Small intestine (tissue), 7 donors: ENCODE measurements at regions not wholly inside any gene's neighbourhood (a gene's known extent, or its start where the extent isn't known, plus 50 kb on each side); places are given as distances from the start of the nearest gene placed in this dataset.

ENCODE experiments used
- DNase-seq, 2 donors: peaks; one replicate each; pipeline versions ENCODE4 v3.0.0 to v3.0.0-alpha.2; 2013
- FAIRE-seq: peaks from 2 replicates; lab custom pipeline; 2012; peaks lifted over from hg19 to GRCh38; lab: Jason Lieb, UNC
- H3K27ac ChIP-seq, 3 donors: one replicate each; pipeline ENCODE4 v1.5.1; 2013; ENCODE audit warnings: low read length in 2 of 3, mild to moderate bottlenecking in 2 of 3, control low read depth in 1 of 3, inconsistent platforms in 1 of 3, low read depth in 1 of 3, moderate library complexity in 1 of 3
- H3K27me3 ChIP-seq, 3 donors: one replicate each; pipeline ENCODE4 v1.6.1; 2013; ENCODE audit warnings: low read length in 3 of 3, inconsistent platforms in 1 of 3; ENCODE audit not compliant: control insufficient read depth in 3 of 3, insufficient read depth in 3 of 3
- H3K36me3 ChIP-seq, 3 donors: one replicate each; pipeline ENCODE4 v1.6.1; 2013; ENCODE audit warnings: low read length in 3 of 3, inconsistent platforms in 1 of 3, low read depth in 1 of 3, mild to moderate bottlenecking in 1 of 3, moderate library complexity in 1 of 3; ENCODE audit not compliant: control insufficient read depth in 3 of 3, insufficient read depth in 2 of 3
- H3K4me1 ChIP-seq, 3 donors: one replicate each; pipeline ENCODE4 v1.6.1; 2013; ENCODE audit warnings: low read length in 2 of 3, inconsistent platforms in 1 of 3, low read depth in 1 of 3, mild to moderate bottlenecking in 1 of 3, moderate library complexity in 1 of 3; ENCODE audit not compliant: control insufficient read depth in 3 of 3, insufficient read depth in 2 of 3
- H3K4me3 ChIP-seq, 3 donors: one replicate each; pipeline ENCODE4 v1.5.1; 2013; ENCODE audit warnings: low read length in 3 of 3, control low read depth in 1 of 3, inconsistent platforms in 1 of 3, low read depth in 1 of 3, mild to moderate bottlenecking in 1 of 3, moderate library complexity in 1 of 3
- H3K9me3 ChIP-seq, 2 donors: one replicate each; pipeline ENCODE4 v1.6.1; 2013; ENCODE audit warnings: low read depth in 1 of 2, low read length in 1 of 2; ENCODE audit not compliant: control insufficient read depth in 2 of 2, insufficient read depth in 1 of 2
- WGBS, 3 donors: extraction: QIAGEN DNeasy Blood & Tissue Kit; methylation state at CpG; one replicate each; pipeline ENCODE4 v1.1.7; 2013; 5-methylcytosine and 5-hydroxymethylcytosine counted together
- donor health status: healthy with polysubstance abuse.
- donor health status: control.
- donor health status: control.
- donor health status: Bipolar disorder and iron deficiency.
- donor health status: healthy.

GRCh38 chr2:211067029-211067428, 510.6 kb downstream of the CPS1 start:
- no peaks in the 10 kb centered on the region for H3K36me3 ChIP-seq
- no peaks in the 10 kb centered on the region for H3K4me1 ChIP-seq
- no peak overlapping the region for H3K4me3 ChIP-seq
- FAIRE-seq (no peak), DNase-seq (no peak)
- H3K27me3 ChIP-seq = no peaks in the 10 kb centered on the region
- no peak overlapping the region for H3K27ac ChIP-seq
- 92 to 96% (median 96%) methylated on average over 5 of the region's 5 CpGs for WGBS, 3 donors
- no peaks in the 10 kb centered on the region for H3K9me3 ChIP-seq

- Histone ChIP-seq H3K27ac (no peak overlapping the region), H3K36me3 (no peaks in the 10 kb centered on the region), H3K27me3 (no peaks in the 10 kb centered on the region), H3K4me1 (no peaks in the 10 kb centered on the region), H3K9me3 (no peaks in the 10 kb centered on the region), H3K4me3 (no peak overlapping the region)
- FAIRE-seq (no peak), DNase-seq (no peak)
- WGBS, 3 donors = 66 to 75% (median 72%) methylated on average over 6 of the region's 6 CpGs
Observed at GRCh38 chr2:211068108-211068780, 511.8 kb downstream of the CPS1 start.

GRCh38 chr2:211070547-211070946, 514.1 kb downstream of the CPS1 start:
- 54 to 66% (median 57%) methylated on average over 3 of the region's 3 CpGs for WGBS, 3 donors
- Histone ChIP-seq H3K9me3 (no peaks in the 10 kb centered on the region), H3K27me3 (no peaks in the 10 kb centered on the region), H3K36me3 (no peaks in the 10 kb centered on the region), H3K4me1 (no peaks in the 10 kb centered on the region), H3K27ac (no peak overlapping the region), H3K4me3 (no peak overlapping the region)
- FAIRE-seq = no peak
- no peak for DNase-seq

- H3K4me1 ChIP-seq = no peaks in the 10 kb centered on the region
- DNase-seq = no peak
- H3K27me3 ChIP-seq = no peaks in the 10 kb centered on the region
- H3K4me3 ChIP-seq = no peak overlapping the region
- no peak for FAIRE-seq
- H3K27ac ChIP-seq = no peak overlapping the region
- H3K36me3 ChIP-seq = no peaks in the 10 kb centered on the region
- 27 to 39% (median 36%) methylated on average over 2 of the region's 2 CpGs for WGBS, 3 donors
- H3K9me3 ChIP-seq = no peaks in the 10 kb centered on the region
Observed at GRCh38 chr2:211077216-211077767, 520.9 kb downstream of the CPS1 start.

- H3K27ac ChIP-seq = no peak overlapping the region
- 58 to 77% (median 72%) methylated on average over 2 of the region's 2 CpGs for WGBS, 3 donors
- no peaks in the 10 kb centered on the region for H3K36me3 ChIP-seq
- H3K27me3 ChIP-seq = no peaks in the 10 kb centered on the region
- no peak for DNase-seq
- no peaks in the 10 kb centered on the region for H3K9me3 ChIP-seq
- no peak for FAIRE-seq
- H3K4me1 ChIP-seq = no peaks in the 10 kb centered on the region
- H3K4me3 ChIP-seq = no peak overlapping the region
Observed at GRCh38 chr2:211084352-211084751, 528.0 kb downstream of the CPS1 start.

- no peaks in the 10 kb centered on the region for H3K9me3 ChIP-seq
- no peak overlapping the region for H3K27ac ChIP-seq
- no peak overlapping the region for H3K4me3 ChIP-seq
- no peaks in the 10 kb centered on the region for H3K36me3 ChIP-seq
- peak; percentile 53 to 61 for DNase-seq
- no peaks in the 10 kb centered on the region for H3K27me3 ChIP-seq
- FAIRE-seq = no peak
- 9 to 19% (median 11%) methylated on average over 5 of the region's 5 CpGs for WGBS, 3 donors
- no peaks in the 10 kb centered on the region for H3K4me1 ChIP-seq
Observed at GRCh38 chr2:211085056-211085680, 528.8 kb downstream of the CPS1 start.

- FAIRE-seq (no peak), DNase-seq (no peak)
- H3K27ac ChIP-seq = no peak overlapping the region
- H3K36me3 ChIP-seq = no peaks in the 10 kb centered on the region
- no peak overlapping the region for H3K4me3 ChIP-seq
- no peaks in the 10 kb centered on the region for H3K4me1 ChIP-seq
- WGBS, 3 donors = 67 to 75% (median 74%) methylated on average over 3 of the region's 3 CpGs
- H3K27me3 ChIP-seq = no peaks in the 10 kb centered on the region
- no peaks in the 10 kb centered on the region for H3K9me3 ChIP-seq
Observed at GRCh38 chr2:211086049-211086448, 529.6 kb downstream of the CPS1 start.

- Histone ChIP-seq H3K27me3 (no peaks in the 10 kb centered on the region), H3K4me3 (no peak overlapping the region), H3K4me1 (no peaks in the 10 kb centered on the region), H3K9me3 (no peaks in the 10 kb centered on the region), H3K36me3 (no peaks in the 10 kb centered on the region), H3K27ac (no peak overlapping the region)
- WGBS, 3 donors = 81 to 90% (median 88%) methylated on average over 3 of the region's 3 CpGs
- FAIRE-seq (no peak), DNase-seq (no peak)
Observed at GRCh38 chr2:211089127-211089526, 532.7 kb downstream of the CPS1 start.
